ENCODE measurements at regions not wholly inside any gene's neighbourhood (a gene's known extent, or its start where the extent isn't known, plus 50 kb on each side); places are given as distances from the start of the nearest gene placed in this dataset.
A peak's percentile ranks its signal among the peaks of the same experiment; 100 is the strongest.
"Not testable (repeated sequence)": the region's sequence is repeated elsewhere in the genome, so short reads cannot be mapped to it uniquely, and the experiment has no call there.

DNA sequence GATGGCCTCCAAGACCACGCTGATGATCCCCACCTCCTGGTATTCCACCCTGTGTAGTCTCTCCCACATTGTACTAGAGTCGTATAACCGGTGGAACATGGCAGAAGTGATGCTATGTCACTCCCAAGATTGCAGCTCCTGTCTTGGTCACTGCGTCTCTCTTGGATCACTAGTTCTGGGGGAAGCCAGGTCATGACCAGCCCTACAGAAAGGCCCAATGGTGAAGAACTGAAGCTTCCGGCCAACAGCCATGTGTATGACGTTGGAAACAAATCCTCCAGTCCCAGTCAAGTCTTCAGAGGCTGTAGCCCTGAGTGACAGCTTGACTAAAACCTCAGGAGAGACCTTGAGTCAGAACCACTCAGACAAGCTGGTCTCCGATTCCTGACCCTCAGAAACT, 61.9 kb upstream of the FNDC3B start:
- no peak for DNase-seq (ENCODE audit: low read depth, low spot score)
- H3K4me3 ChIP-seq (ENCODE audit: low read length) = no peak overlapping the region

DNA sequence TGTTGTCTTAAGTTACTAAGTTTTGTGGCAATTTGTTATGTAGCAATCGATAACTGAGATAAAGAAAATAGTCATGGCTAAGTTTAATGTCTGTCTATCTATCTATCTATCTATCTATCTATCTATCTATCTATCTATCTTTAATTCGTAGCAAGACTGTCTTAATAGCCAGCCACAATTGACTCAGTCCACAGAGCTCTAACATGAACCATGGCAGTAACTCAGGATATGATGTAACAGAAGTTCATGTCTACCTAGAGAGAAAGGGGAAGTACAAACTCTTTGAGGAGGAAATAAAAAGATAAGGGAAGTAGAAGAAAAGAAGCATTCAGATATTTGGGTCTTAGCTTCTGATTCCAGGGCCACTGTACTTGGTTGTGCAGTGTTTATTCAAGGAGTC, 61.5 kb upstream of the FNDC3B start:
- no peak for DNase-seq (ENCODE audit: low read depth, low spot score)
- no peak overlapping the region for H3K4me3 ChIP-seq (ENCODE audit: low read length)

DNA sequence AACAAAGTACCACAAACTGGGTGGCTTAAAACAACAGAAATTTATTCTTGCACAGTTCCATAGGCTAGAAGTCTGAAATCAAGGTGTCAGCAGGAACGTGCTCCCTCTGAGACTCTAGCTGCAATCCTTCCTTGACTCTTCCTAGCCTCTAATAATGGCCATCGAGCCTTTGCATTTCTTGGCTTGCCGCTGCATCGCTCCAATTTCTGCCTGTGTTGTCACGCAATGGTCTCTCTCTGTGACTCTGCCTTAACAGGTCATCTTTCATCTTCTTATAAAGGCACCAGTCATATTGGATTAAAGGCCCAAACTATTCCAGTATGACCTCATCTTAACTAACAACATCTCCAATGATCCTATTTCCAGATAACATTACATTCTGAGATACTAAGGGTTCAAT, 61.0 kb upstream of the FNDC3B start:
- no peak overlapping the region for H3K4me3 ChIP-seq (ENCODE audit: low read length)
- DNase-seq (ENCODE audit: low read depth, low spot score) = no peak

DNA sequence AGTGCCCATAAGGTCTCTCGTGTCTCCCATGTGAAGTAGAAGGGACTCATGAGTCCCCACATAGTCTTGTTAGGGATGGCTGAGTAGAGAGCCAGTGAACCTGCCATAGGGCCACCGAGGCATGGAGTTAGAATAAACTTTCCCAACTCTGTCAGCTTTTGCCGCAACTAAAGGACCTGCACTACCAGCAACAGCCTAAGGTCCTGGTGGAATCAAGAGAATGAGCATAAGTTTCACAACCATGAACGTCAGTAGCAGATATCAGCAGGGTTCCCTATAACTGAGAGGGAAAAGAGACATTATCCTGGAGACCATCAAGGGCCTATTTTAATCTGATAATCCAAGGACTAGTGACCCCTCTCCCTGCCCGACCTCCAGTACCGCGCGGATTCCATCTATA, 60.3 kb upstream of the FNDC3B start:
- no peak overlapping the region for H3K4me3 ChIP-seq (ENCODE audit: low read length)
- no peak for DNase-seq (ENCODE audit: low read depth, low spot score)

DNA sequence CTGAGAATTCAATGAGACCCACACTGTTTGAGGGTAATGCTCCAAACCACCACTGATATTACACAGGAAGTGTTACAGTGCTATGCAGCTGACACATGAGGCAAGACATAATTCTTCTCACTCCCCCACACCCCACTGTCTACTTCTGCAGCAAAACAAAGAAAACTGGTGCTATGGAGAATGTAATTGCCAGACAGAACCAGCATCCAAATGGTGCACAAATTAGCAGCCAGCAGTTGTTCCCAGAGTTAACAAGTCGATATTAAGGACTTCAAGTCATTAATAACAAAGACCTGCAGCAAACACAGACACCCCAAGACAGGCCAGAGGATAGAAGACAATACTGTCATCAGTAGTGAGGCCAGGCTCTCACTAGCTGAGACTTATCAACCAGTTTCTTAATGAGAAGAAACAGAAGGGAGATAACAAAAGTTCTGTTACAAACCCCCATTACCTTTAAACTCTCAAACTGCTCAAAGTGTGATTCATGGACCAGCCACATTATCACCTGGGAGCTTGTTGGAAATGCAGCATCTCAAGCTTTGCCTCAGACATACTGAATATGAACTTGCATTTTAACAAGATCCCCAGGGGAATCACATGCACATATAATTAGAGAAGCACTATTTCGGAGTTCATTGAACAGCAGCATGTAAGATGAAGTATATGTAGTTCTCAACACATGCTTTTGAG, 58.7 kb upstream of the FNDC3B start:
- H3K4me3 ChIP-seq (ENCODE audit: low read length) = no peak overlapping the region
- peak; percentile 18 for DNase-seq (ENCODE audit: low read depth, low spot score)

DNA sequence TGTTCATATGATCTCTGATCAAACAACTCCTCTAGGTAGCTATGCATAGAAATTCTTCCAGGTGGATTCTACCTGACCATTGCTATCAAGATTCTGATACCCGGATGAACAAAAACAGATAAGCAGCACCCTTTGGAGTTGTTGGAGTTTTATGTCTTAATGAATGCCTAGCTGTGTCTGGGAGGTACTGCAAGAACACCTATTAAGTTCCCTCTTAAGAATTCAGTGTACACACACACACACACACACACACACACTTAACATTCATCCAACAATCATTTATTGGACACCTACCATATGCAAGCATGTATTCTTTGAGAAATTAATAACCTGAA, 58.1 kb upstream of the FNDC3B start:
- no peak overlapping the region for H3K4me3 ChIP-seq (ENCODE audit: low read length)
- DNase-seq (ENCODE audit: low read depth, low spot score) = no peak

DNA sequence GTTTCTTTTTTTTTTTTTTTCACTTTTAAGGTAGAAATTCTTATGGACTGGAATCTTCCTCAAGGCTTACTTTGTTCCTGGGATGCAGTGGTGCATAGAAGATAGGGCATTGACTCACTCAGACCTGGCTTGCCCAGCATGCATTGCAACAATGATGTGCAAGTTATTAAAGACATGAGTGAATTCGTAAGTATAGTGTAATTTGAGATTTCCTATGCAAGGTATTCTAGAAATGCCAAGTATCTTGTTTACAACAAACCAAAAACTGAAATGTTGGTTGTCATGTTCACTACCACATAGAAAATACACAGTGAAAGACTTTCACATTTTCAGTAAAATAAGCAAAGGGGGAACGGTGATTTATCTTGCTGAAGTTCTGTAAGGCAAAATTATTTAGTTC, 56.5 kb upstream of the FNDC3B start:
- no peak for DNase-seq (ENCODE audit: low read depth, low spot score)
- H3K4me3 ChIP-seq (ENCODE audit: low read length) = no peak overlapping the region

DNA sequence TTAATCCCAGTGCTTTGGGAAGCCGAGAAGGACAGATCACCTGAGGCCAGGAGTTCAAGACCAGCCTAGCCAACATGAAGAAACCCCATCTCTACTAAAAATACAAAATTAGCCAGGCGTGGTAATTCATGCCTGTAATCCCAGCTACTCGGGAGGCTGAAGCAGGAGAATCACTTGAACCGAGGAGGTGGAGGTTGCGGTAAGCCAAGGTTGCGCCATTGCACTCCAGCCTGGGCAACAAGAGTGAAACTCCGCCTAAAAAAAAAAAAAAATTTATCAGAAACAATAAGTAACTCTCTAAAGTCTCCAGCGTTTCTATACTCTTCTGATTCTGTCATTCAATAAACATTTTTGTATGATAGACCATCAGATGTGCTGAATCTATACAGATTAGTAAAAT, 55.7 kb upstream of the FNDC3B start:
- not testable (repeated sequence) for H3K4me3 ChIP-seq (ENCODE audit: low read length); DNase-seq (ENCODE audit: low read depth, low spot score)

DNA sequence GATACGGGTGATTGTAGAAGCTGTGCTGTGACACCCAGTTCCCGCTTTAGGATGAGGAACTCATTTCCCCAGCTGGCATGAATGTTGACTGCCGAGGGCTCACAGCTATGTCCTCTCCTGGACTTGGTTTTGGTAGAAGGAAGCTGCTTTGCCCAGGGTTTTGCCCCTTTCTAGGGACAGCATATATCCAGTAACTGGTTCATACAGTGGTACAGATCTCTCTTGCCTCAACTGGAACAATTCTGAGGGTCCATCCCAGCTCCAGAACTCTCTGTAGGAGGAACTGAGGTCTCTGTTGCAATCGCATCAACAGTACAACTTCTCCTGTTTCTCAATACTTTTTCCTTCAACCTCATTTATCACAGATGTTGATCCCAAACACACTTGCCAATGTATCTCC, 54.5 kb upstream of the FNDC3B start:
- H3K4me3 ChIP-seq (ENCODE audit: low read length) = no peak overlapping the region
- no peak for DNase-seq (ENCODE audit: low read depth, low spot score)

DNA sequence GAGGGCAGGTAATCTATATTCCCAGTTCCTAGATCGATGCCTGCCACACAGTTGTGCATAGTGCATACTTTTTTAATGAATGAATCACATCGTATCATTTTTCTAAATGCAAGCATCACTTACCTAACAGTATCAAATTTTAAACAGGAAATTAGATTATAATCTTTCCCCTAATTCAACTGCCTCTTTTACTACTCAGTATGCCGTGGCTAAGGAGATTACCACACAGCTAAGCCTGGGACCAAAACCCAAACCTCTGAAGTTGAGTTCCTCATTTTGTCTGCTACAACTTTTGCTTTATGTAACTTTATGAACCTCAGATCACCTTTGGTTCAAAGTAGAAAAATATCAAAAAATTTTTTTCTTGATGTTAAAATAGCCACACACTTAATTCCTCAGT, 53.2 kb upstream of the FNDC3B start:
- DNase-seq (ENCODE audit: low read depth, low spot score) = no peak
- no peak overlapping the region for H3K4me3 ChIP-seq (ENCODE audit: low read length)

DNA sequence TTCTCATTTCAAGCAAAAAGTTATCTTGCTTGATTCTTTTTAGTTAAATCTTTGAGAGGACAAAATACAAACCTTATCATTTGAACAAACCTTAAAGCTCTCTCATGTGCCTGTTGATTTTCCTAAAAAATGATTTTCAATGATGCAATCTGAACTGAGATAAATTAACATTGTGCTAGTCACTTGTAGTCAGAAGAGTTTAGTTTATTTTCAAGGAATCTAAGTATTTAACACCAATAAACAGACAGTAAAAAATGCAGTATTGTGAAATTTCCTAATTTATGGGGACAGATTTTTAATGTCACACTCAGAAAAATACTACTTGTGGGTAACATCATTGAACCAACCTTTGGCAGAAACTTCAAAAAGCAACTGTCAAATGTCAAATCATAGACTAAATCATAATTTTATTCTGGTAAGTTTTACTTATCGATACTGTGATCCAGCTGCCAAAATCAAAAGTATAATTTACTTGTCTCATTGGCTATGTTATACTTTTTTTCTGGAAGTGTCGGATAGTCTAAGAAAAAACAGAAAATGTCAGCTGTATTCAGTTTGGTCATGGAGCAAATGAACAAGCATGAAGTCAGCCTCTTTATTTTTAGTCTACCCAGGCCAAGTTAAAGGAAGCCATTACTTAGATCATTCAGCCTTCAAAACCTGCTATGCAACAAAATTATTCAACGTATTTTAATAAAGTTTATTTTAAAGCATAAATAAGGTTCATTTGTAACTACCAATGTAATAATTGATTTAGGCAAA, 52.4 kb upstream of the FNDC3B start:
- no peak overlapping the region for H3K4me3 ChIP-seq (ENCODE audit: low read length)
- no peak for DNase-seq (ENCODE audit: low read depth, low spot score)

Data from Jurkat, Clone E6-1 (cell line).